GM21737 (cell line): ENCODE measurements at regions not wholly inside any gene's neighbourhood (a gene's known extent, or its start where the extent isn't known, plus 50 kb on each side); places are given as distances from the start of the nearest gene placed in this dataset.

Experiments
- ATAC-seq: cut with Tn5 transposase; IDR thresholded peaks from one replicate; pipeline ENCODE4 v1.9.1; 2021; ENCODE audit warnings: mild to moderate bottlenecking, moderate library complexity; ENCODE audit not compliant: unreplicated experiment

DNA sequence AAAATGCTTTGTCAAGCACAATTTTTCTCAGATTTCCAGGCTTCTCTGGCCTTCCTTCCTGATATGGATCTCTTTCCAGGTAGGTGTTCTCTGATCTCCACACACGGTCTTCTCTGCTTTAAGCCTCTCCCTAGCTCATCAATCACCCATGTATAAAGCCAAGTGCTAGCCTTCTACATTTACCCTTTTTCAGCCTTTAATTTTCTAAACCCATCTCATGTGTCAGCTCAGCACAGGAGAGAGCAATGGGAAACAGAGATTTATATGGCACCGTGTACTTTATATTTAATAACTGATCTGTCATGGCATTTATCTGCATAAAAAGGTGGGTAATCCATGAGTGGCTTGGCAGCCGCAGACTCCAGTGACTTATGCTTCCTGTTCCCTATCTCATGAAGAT is 495.0 kb downstream of the RASEF start:
- no peak for ATAC-seq

GRCh38 chr9:82570226-82570625 is 492.7 kb downstream of the RASEF start:
- ATAC-seq, result no peak

DNA sequence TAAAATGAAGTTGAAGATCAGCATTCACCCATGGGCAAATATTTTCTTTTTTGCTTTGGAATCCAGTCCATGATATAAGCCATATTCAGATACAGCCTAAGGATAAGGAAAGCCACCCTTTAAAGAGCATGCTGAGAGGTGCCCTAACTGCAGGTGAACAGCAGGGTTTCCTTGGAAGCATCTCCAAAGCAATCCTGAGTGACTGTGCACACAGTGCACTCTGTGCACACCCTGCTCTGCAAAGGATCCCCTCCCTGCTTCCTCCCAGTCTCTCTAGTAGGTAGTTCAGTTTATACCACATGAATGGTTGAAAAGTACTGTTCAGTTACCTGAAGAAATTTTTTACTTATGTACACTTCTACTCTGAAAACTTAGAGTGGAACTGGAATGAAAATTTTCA is 491.4 kb downstream of the RASEF start:
- no peak for ATAC-seq

GRCh38 chr9:82572146-82572545 is 490.8 kb downstream of the RASEF start:
- ATAC-seq, result no peak

- ATAC-seq, result no peak
Observed at GRCh38 chr9:82574911-82575310, 488.0 kb downstream of the RASEF start.

- no peak for ATAC-seq
Observed at GRCh38 chr9:82580921-82581320, 482.0 kb downstream of the RASEF start.

GRCh38 chr9:82581516-82581915 is 481.4 kb downstream of the RASEF start:
- no peak for ATAC-seq

DNA sequence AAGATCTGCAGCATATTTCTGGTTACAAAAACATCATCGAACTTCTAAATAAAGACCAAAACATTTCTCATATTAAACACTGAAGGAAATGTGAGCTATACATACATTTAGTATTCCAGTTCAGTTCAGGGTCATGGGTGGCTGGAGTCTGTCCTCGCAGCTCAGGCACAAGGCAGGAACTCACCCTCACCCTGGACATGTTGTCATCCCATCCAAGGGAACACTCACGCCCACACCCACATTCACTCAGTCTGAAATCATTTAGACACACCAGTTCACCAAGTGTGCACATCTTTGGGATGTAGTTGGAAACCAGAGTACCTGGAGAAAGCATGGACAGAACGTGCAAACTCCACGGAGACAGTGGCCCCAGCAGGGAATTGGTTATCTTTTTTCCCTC is 481.0 kb downstream of the RASEF start:
- no peak for ATAC-seq

- ATAC-seq, result no peak
Observed at GRCh38 chr9:82582693-82583092, 480.2 kb downstream of the RASEF start.

DNA sequence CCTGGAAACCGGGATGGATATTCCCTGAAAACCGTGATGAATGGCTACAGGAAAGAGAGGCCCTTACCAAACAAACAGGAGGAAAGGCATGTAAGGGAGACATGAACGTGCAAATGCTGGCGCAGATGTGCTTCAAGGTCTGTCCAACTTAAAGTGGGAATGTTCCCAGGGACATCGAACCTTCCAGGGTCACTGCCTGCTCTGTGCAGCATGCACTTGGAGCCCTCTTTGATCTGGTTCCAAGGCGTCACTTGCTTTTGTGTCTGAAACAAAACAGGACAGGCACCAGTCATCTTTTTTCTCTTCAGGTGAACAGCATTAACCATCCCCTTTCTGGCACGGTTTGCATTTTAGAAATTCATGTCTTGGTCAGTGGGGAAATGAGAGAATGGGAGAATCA is 479.4 kb downstream of the RASEF start:
- no peak for ATAC-seq

DNA sequence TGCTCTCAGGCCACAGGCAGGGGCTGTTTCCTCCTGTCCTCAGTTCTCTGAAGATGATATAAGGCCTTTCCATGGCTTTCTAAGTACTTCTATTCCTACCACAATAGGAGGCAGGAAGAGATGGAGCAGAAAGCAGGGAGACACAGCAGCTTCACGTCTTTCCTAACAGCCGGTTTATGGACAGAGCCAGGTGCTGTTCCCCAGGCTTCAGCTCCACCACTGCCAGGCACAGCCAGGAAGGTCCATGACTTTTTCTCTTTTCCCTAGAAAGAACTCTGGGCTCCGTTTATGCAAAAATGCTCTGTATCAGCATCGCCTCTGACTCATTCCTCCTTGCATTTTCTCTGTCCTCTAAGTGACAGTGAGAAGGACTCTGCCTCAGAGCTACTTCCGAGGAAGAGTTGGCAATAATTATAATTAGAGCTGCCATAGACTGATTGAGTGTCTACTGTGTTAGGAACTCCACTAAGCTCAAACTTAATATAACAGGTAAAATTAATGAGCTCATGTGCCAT is 478.5 kb downstream of the RASEF start:
- ATAC-seq, result no peak

DNA sequence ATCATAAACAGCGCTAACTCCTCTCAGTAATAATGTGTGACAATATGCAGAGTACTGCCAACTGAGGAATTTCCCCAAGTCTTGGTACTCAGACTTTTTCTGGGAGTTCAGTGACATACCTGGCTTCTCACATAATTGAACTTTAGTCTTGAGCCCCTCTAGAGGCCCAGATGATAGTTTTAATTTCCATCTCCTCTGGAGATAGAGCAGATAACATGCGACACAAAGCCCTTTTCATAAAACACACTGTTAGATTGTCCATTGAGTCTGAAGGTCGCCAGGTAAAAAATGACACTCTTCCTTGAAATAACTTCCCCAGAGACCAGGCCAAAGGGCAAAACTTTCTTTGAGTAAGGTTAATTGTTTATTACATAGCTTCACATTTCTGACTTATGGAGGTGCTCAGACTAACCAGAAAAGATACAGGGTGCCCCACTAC is 476.0 kb downstream of the RASEF start:
- ATAC-seq, result no peak

DNA sequence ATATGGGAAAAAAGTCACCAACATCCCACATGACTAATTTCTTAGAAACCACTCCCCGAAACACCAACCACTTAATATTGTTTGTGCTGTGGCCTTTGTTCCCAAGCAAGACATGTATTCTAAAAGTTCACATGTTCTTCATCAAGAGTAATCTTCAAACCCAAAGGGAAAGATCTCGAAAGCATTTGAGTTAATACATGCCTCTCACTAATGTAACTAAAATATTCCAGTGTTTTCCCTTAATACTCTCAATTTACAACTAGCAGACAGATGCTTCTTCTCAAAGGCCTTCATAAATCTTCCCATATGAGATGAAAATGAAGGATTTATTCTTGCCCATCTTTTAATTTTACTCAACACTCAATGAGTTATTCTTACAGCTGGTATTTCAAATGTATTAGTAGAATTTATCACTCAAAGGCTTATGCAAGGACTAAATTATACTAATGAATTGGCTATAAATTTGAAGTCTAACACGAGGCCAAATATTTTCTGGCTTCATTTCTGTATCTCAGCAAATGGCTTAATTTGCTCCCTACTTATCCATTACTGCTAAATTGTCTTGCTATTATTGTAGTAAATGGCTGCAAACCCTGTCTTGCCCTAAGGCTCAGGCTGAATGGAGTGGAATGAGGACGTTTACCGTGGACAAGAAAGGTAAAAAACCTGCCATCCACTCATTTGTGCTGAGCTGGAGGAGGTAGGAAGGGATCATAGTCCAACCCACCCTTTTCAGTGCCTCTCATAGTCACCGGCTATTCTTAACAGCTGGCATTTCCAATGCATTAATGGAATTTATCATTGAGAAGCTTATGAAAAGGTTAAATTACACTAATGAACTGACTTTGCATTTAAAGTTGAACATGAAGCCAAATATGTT is 474.4 kb downstream of the RASEF start:
- ATAC-seq, result no peak

GRCh38 chr9:82590845-82591244 is 472.1 kb downstream of the RASEF start:
- no peak for ATAC-seq

- ATAC-seq, result no peak
Observed at GRCh38 chr9:82593501-82593900, 469.4 kb downstream of the RASEF start.

DNA sequence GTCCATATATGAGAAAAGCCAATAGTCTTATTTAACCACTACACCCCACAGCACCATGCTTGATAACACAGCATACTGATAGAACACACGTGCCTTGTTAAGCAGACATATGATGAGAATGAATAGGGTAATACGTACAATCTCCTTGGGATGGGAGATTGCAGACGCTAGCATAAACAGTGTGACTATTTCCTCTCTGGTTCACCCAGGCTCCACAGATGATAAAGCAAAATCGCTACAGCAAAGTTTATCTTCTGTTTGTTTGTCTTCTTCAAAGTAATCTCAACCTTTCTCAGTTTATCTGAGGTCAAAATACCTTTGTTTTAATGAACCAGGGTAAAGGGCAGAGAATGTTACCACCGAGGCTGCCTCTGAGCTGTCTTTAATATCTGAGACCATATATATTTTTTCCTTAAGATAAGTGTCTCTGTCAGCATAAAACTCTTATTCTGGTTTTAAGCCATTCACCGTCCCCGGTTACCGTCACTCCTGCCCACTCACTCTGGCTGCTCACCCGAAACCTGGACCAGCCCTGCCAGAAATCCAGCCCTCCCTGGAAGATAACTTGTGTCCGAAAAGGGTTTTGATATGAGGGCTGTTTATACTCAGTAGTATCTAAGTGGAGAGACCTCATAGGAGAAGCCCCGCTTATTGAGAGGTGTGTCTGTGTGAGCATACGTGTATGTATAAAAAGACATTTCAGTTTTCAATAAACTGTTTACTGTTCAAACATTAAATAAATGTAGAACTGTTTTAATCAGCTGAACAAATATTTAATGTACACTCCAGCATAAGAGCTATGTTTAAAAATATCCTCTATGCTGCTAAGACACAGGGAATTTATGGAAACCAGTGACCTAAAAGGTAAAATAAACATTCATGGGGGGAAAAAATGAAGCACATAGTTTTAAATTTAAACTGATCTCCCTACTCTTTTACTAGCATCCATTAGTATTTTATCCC is 465.4 kb downstream of the RASEF start:
- ATAC-seq, result no peak

DNA sequence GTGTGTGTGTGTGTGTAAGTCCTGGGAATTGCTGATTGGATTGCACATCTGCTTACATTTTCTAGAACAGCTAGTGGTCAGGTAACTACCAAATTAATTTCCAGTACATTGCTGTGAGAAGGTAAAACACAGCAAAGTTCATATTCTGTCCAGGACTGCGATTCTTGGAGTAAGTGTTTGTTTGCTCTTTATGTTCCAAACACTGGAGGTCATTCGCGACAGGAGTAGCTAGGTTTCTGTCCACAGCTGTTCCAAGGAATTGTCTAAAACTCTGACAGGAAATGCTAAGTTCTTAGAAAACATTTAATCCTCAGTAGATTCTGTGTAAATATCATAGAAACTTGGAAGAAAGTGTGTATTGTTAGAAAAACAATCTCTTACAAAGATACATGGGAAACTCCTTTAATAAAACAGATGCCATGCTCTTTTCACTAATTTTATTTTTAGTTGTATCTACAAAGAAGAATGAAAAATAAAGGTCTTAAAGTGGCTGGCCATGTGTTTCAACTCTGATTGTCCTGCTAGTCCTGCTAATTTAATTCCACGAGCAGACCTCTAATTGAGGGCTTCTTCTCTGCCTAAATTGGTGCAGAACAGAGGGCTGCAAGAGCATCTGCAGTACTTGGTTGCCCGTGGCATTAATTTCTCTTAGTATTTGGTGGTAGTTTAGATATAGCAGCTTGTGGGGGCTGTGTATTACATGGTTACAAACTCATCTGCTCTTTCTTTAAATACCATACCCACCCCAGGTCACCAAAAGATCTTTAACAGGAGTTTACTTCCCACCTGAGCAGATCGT is 464.5 kb downstream of the RASEF start:
- no peak for ATAC-seq

DNA sequence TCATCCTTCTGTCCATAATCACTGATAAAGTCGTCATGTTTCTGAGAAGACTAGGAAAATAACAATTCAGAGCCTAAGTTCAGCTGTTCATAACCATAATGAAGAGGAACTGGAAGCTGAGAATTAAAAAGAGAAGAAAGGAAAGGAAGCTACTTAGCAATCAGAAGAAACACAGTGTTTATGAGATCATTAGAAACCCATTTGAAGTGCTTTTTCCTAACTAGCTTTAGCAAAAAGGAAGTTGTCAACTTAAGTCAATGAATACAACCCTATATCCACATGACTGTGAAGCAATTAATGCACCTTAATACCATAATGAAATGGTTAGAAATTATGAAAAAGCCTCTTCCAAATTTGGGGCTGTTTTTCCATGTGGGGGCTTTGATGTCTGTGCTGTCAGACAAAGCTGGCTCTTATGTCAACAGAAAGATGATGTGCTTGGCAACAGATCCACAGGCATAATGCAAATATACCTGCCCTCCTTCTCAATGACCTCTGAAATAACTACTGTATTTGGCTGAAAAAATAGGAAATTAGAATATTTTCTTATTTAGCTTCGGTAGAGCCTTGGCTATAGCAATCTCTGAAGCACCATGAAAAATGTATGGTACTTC is 463.5 kb downstream of the RASEF start:
- ATAC-seq, result no peak

DNA sequence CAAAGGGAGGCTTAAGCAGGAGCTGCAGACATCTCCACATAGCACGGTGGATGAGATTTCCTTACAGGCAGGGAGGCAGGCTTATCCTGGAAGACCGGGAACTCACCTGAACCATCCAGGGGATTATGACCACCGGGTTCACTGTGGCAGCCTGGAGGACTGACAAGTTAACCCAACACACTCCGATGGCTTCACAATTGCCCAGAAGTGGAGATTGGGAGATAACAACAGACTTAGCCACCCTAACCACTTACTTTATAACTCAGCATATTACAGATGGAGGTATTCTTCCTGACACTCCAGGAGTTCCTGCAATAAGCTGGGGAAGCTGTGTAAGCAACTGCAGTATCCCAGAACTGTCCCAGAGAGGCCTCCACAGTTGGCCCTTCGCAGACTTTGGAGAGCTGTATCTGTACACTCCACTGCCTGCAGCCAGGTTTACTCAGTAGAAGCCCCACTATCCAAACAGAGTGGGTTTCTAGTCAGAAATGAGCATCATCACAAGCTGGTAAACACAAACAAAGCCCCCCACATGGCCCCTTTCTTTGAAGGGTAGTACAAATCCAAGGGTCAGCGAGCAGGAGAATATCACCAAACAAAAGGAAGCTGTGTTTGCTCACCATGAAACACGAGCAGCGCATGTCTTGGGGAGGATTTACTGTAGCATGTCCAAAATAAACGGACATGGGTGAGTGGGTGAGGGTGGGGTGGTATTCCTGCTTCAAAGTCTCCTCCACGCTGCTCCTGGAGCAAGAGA is 462.2 kb downstream of the RASEF start:
- ATAC-seq, result no peak
